ENCODE measurements at regions not wholly inside any gene's neighbourhood (a gene's known extent, or its start where the extent isn't known, plus 50 kb on each side); places are given as distances from the start of the nearest gene placed in this dataset.

GRCh38 chr2:29974086-29974485 lies 52.7 kb upstream of the ALK start:
- TF ChIP-seq GATA3 (IDR thresholded peaks at IDR 0.05; ENCODE audit: low read depth, low read length) (no peak), GATA2 (IDR thresholded peaks at IDR 0.05; ENCODE audit: low read depth, low read length) (no peak)

- TF ChIP-seq GATA3 (IDR thresholded peaks at IDR 0.05; ENCODE audit: low read depth, low read length): no peak
- no peak for TF ChIP-seq GATA2 (IDR thresholded peaks at IDR 0.05; ENCODE audit: low read depth, low read length)
These were observed 55.9 kb upstream of the ALK start for GRCh38 chr2:29977284-29977683.

- TF ChIP-seq GATA3 (IDR thresholded peaks at IDR 0.05; ENCODE audit: low read depth, low read length) (no peak), GATA2 (IDR thresholded peaks at IDR 0.05; ENCODE audit: low read depth, low read length) (no peak)
These were observed 60.0 kb upstream of the ALK start for GRCh38 chr2:29981402-29981801.

- TF ChIP-seq GATA2 (IDR thresholded peaks at IDR 0.05; ENCODE audit: low read depth, low read length): no peak
- TF ChIP-seq GATA3 (IDR thresholded peaks at IDR 0.05; ENCODE audit: low read depth, low read length): no peak
These were observed 61.9 kb upstream of the ALK start for GRCh38 chr2:29983308-29983707.

- TF ChIP-seq GATA3 (IDR thresholded peaks at IDR 0.05; ENCODE audit: low read depth, low read length): no peak
- no peak for TF ChIP-seq GATA2 (IDR thresholded peaks at IDR 0.05; ENCODE audit: low read depth, low read length)
These were observed 65.8 kb upstream of the ALK start for GRCh38 chr2:29987146-29987545.

- no peak for TF ChIP-seq GATA2 (IDR thresholded peaks at IDR 0.05; ENCODE audit: low read depth, low read length)
- TF ChIP-seq GATA3 (IDR thresholded peaks at IDR 0.05; ENCODE audit: low read depth, low read length): no peak
These were observed 68.7 kb upstream of the ALK start for GRCh38 chr2:29990129-29990528.

- no peak for TF ChIP-seq GATA2 (IDR thresholded peaks at IDR 0.05; ENCODE audit: low read depth, low read length)
- no peak for TF ChIP-seq GATA3 (IDR thresholded peaks at IDR 0.05; ENCODE audit: low read depth, low read length)
These were observed 69.7 kb upstream of the ALK start for GRCh38 chr2:29991086-29991485.

- no peak for TF ChIP-seq GATA2 (IDR thresholded peaks at IDR 0.05; ENCODE audit: low read depth, low read length)
- TF ChIP-seq GATA3 (IDR thresholded peaks at IDR 0.05; ENCODE audit: low read depth, low read length): no peak
These were observed 73.9 kb upstream of the ALK start for GRCh38 chr2:29995241-29995640.

- TF ChIP-seq GATA3 (IDR thresholded peaks at IDR 0.05; ENCODE audit: low read depth, low read length): no peak
- no peak for TF ChIP-seq GATA2 (IDR thresholded peaks at IDR 0.05; ENCODE audit: low read depth, low read length)
These were observed 81.7 kb upstream of the ALK start for GRCh38 chr2:30003128-30003527.

GRCh38 chr2:30022444-30023071 lies 101.2 kb upstream of the ALK start:
- no peak for TF ChIP-seq GATA2 (IDR thresholded peaks at IDR 0.05; ENCODE audit: low read depth, low read length)
- TF ChIP-seq GATA3 (IDR thresholded peaks at IDR 0.05; ENCODE audit: low read depth, low read length): no peak

GRCh38 chr2:30024281-30024680 lies 102.9 kb upstream of the ALK start:
- TF ChIP-seq GATA3 (IDR thresholded peaks at IDR 0.05; ENCODE audit: low read depth, low read length) (no peak), GATA2 (IDR thresholded peaks at IDR 0.05; ENCODE audit: low read depth, low read length) (no peak)

GRCh38 chr2:30026091-30027055 lies 105.0 kb upstream of the ALK start:
- TF ChIP-seq GATA2 (IDR thresholded peaks at IDR 0.05; ENCODE audit: low read depth, low read length) (peak; percentile 97), GATA3 (IDR thresholded peaks at IDR 0.05; ENCODE audit: low read depth, low read length) (peak; percentile 95)

- no peak for TF ChIP-seq GATA3 (IDR thresholded peaks at IDR 0.05; ENCODE audit: low read depth, low read length)
- peak; percentile 80 for TF ChIP-seq GATA2 (IDR thresholded peaks at IDR 0.05; ENCODE audit: low read depth, low read length)
These were observed 108.4 kb upstream of the ALK start for GRCh38 chr2:30029804-30030203.

GRCh38 chr2:30030361-30030760 lies 109.0 kb upstream of the ALK start:
- TF ChIP-seq GATA3 (IDR thresholded peaks at IDR 0.05; ENCODE audit: low read depth, low read length) (no peak), GATA2 (IDR thresholded peaks at IDR 0.05; ENCODE audit: low read depth, low read length) (no peak)

GRCh38 chr2:30031184-30031583 lies 109.8 kb upstream of the ALK start:
- TF ChIP-seq GATA2 (IDR thresholded peaks at IDR 0.05; ENCODE audit: low read depth, low read length) (no peak), GATA3 (IDR thresholded peaks at IDR 0.05; ENCODE audit: low read depth, low read length) (no peak)

Measured in SH-SY5Y (cell line).